GM10266 (cell line): ENCODE measurements at regions not wholly inside any gene's neighbourhood (a gene's known extent, or its start where the extent isn't known, plus 50 kb on each side); places are given as distances from the start of the nearest gene placed in this dataset.

Experiments used
- DNase-seq: peaks from one replicate; pipeline ENCODE4 v3.0.0; 2012; ENCODE audit errors: extremely low spot score
- TF ChIP-seq, protein P1 (sequence below): IDR thresholded peaks from 2 replicates; pipeline ENCODE4 v1.5.1; 2012; ENCODE audit warnings: mild to moderate bottlenecking, low read depth; ENCODE audit not compliant: control insufficient read depth, insufficient read depth; ENCODE audit errors: missing control alignments

GRCh38 chr6:140671926-140672325 is 1297.5 kb upstream of the CITED2 start:
- TF ChIP-seq, protein P1, sequence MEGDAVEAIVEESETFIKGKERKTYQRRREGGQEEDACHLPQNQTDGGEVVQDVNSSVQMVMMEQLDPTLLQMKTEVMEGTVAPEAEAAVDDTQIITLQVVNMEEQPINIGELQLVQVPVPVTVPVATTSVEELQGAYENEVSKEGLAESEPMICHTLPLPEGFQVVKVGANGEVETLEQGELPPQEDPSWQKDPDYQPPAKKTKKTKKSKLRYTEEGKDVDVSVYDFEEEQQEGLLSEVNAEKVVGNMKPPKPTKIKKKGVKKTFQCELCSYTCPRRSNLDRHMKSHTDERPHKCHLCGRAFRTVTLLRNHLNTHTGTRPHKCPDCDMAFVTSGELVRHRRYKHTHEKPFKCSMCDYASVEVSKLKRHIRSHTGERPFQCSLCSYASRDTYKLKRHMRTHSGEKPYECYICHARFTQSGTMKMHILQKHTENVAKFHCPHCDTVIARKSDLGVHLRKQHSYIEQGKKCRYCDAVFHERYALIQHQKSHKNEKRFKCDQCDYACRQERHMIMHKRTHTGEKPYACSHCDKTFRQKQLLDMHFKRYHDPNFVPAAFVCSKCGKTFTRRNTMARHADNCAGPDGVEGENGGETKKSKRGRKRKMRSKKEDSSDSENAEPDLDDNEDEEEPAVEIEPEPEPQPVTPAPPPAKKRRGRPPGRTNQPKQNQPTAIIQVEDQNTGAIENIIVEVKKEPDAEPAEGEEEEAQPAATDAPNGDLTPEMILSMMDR, result no peak
- no peak for DNase-seq

GRCh38 chr6:140670021-140670420 is 1295.6 kb upstream of the CITED2 start:
- DNase-seq, result no peak
- TF ChIP-seq, protein P1, result no peak

GRCh38 chr6:140669321-140669720 is 1294.9 kb upstream of the CITED2 start:
- TF ChIP-seq, protein P1, result no peak
- DNase-seq, result no peak

DNA sequence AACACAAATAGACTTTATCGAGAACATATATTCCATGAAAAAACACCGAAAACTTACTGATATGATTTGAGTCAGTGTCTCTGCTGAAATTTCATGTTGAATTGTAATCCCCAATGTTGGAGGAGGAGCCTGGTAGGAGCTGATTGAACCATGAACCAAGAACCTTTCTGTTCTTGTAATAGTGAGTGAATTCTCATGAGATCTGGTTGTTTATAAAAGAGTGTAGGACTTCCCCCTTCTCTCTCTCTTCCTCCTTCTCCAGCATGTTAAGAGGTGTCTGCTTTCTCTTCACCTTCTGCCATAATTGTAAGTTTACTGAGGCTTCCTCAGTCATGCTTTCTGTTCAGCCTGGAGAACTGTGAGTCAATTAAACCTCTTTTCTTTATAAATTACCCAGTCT is 1289.3 kb upstream of the CITED2 start:
- no peak for DNase-seq
- TF ChIP-seq, protein P1, result no peak

DNA sequence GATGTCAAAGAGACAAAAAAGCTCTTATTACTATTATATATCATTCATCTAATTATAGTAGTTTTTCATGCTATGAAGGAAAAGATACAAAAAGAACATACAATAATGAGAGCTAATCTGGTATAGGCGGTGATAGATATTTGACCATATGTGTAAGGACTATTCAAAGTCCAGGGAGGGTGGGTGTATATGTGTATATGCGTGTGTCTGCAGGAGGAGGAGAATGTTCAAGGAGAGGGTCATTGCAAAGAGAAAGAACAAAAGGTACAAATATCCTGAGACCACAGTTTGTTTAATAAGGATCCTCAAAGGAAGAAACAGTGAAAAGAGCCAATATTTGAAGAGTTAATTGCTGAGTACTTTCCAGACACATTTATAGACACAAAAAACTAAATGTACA is 1288.6 kb upstream of the CITED2 start:
- no peak for DNase-seq
- TF ChIP-seq, protein P1, result no peak

DNA sequence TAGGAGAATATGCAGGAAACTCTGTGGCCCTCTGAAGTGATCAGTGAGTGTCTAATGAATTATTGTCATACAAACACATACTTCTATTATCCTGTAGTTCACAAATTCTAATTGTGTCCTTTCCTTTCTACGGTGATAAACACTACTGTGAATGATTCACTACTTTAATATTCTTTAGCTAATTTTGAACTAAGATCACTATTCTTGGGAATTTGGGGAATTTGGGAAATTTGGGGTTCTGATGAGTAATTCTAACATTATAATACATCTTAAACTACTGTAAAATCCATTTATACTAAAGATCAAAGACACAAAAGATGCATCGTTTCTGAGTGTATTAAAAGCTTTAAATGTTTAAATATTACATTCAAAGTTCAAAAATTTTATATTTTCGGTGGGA is 1287.2 kb upstream of the CITED2 start:
- no peak for DNase-seq
- TF ChIP-seq, protein P1, result no peak

DNA sequence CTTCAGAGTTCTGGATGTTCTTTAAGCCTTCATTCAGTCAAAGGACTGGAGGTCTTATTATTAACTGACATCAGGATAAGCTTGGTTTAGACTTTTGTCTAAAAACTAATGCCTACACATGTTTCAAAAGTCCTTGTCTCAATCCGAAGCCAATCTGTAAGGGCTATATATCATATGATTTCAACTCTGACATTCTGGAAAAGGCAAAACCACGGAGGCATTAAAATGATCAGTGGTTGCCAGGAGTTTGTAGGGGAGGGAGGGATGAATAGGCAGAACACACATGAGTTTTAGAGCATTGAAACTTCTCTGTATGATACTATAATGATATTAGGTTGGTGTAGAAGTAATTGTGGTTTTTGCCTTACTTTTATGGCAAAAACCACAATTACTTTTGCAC is 1285.8 kb upstream of the CITED2 start:
- DNase-seq, result no peak

More for the DNA sequence above, 1285.8 kb upstream of the CITED2 start:
- TF ChIP-seq, protein P1, result no peak
